ENCODE measurements at regions not wholly inside any gene's neighbourhood (a gene's known extent, or its start where the extent isn't known, plus 50 kb on each side); places are given as distances from the start of the nearest gene placed in this dataset.

GRCh38 chr7:12779947-12780346 is 92.5 kb downstream of the ARL4A start:
- no peaks in the 10 kb centered on the region for H3K36me3 ChIP-seq (ENCODE audit: control insufficient read depth, low read length)
- H4K20me1 ChIP-seq (ENCODE audit: control insufficient read depth, insufficient read depth, low read depth, low read length), result no peaks in the 10 kb centered on the region
- no peak overlapping the region for H3K4me2 ChIP-seq (ENCODE audit: low read length)
- H3K27me3 ChIP-seq (ENCODE audit: control insufficient read depth, low read length), result no peaks in the 10 kb centered on the region
- H3K27ac ChIP-seq (ENCODE audit: low read depth, low read length), result no peak overlapping the region
- H3K4me3 ChIP-seq (ENCODE audit: low read length), result no peak overlapping the region
- TF ChIP-seq CTCF (IDR thresholded peaks at IDR 0.05; ENCODE audit: low read depth, low read length, poor library complexity, severe bottlenecking) (no peak), EZH2phosphoT487 (IDR thresholded peaks at IDR 0.05; ENCODE audit: borderline replicate concordance, low read length) (no peak)
- H3K9me3 ChIP-seq (ENCODE audit: control insufficient read depth, insufficient read depth, low read length), result no peaks in the 10 kb centered on the region
- no peaks in the 10 kb centered on the region for H3K79me2 ChIP-seq (ENCODE audit: control insufficient read depth, low read length)
- no peaks in the 10 kb centered on the region for H3K9me2 ChIP-seq (replicated peaks; ENCODE audit: control insufficient read depth, low read length)
- no peaks in the 10 kb centered on the region for H3K4me1 ChIP-seq (ENCODE audit: control insufficient read depth, low read length)
- H3F3A ChIP-seq (ENCODE audit: control insufficient read depth, insufficient read depth), result no peaks in the 10 kb centered on the region

GRCh38 chr7:12783421-12784095 is 96.1 kb downstream of the ARL4A start:
- Histone ChIP-seq H3F3A (ENCODE audit: control insufficient read depth, insufficient read depth) (no peaks in the 10 kb centered on the region), H3K9me3 (ENCODE audit: control insufficient read depth, insufficient read depth, low read length) (no peaks in the 10 kb centered on the region), H3K4me1 (ENCODE audit: control insufficient read depth, low read length) (no peaks in the 10 kb centered on the region), H3K9me2 (replicated peaks; ENCODE audit: control insufficient read depth, low read length) (no peaks in the 10 kb centered on the region; the same call in 1 of the 2 replicates), H3K36me3 (ENCODE audit: control insufficient read depth, low read length) (no peaks in the 10 kb centered on the region), H3K4me2 (ENCODE audit: low read length) (no peak overlapping the region), H3K27ac (ENCODE audit: low read depth, low read length) (no peak overlapping the region), H3K4me3 (ENCODE audit: low read length) (no peak overlapping the region), H3K79me2 (ENCODE audit: control insufficient read depth, low read length) (no peaks in the 10 kb centered on the region), H4K20me1 (ENCODE audit: control insufficient read depth, insufficient read depth, low read depth, low read length) (no peaks in the 10 kb centered on the region), H3K27me3 (ENCODE audit: control insufficient read depth, low read length) (no peaks in the 10 kb centered on the region)
- TF ChIP-seq CTCF (IDR thresholded peaks at IDR 0.05; ENCODE audit: low read depth, low read length, poor library complexity, severe bottlenecking) (no peak), EZH2phosphoT487 (IDR thresholded peaks at IDR 0.05; ENCODE audit: borderline replicate concordance, low read length) (no peak)

- TF ChIP-seq EZH2phosphoT487 (IDR thresholded peaks at IDR 0.05; ENCODE audit: borderline replicate concordance, low read length), result no peak
- no peak for TF ChIP-seq CTCF (IDR thresholded peaks at IDR 0.05; ENCODE audit: low read depth, low read length, poor library complexity, severe bottlenecking)
- no peak overlapping the region for H3K27ac ChIP-seq (ENCODE audit: low read depth, low read length)
- no peaks in the 10 kb centered on the region for H4K20me1 ChIP-seq (ENCODE audit: control insufficient read depth, insufficient read depth, low read depth, low read length)
- no peaks in the 10 kb centered on the region for H3K36me3 ChIP-seq (ENCODE audit: control insufficient read depth, low read length)
- no peak overlapping the region for H3K4me2 ChIP-seq (ENCODE audit: low read length)
- H3K27me3 ChIP-seq (ENCODE audit: control insufficient read depth, low read length), result no peaks in the 10 kb centered on the region
- no peak overlapping the region for H3K4me3 ChIP-seq (ENCODE audit: low read length)
- no peaks in the 10 kb centered on the region for H3K79me2 ChIP-seq (ENCODE audit: control insufficient read depth, low read length)
- no peaks in the 10 kb centered on the region; the same call in 1 of the 2 replicates for H3K9me2 ChIP-seq (replicated peaks; ENCODE audit: control insufficient read depth, low read length)
- H3K9me3 ChIP-seq (ENCODE audit: control insufficient read depth, insufficient read depth, low read length), result no peaks in the 10 kb centered on the region
- no peaks in the 10 kb centered on the region for H3F3A ChIP-seq (ENCODE audit: control insufficient read depth, insufficient read depth)
- H3K4me1 ChIP-seq (ENCODE audit: control insufficient read depth, low read length), result no peaks in the 10 kb centered on the region
Measured at GRCh38 chr7:12785473-12785872, 98.0 kb downstream of the ARL4A start.

All from DOHH2 (cell line).